Breast epithelium (tissue), 4 donors: ENCODE measurements at regions not wholly inside any gene's neighbourhood (a gene's known extent, or its start where the extent isn't known, plus 50 kb on each side); places are given as distances from the start of the nearest gene placed in this dataset.

Source experiments
- DNase-seq, 2 donors: peaks; one replicate each; pipeline ENCODE4 v3.0.0-alpha.2; 2019; ENCODE audit warnings: low spot score in 2 of 2
- H3K27ac ChIP-seq, 2 donors: fragments of 200-600 bp; sonication (generic) in 1 of 2; one replicate each; pipeline ENCODE4 v1.5.1; 2016 to 2019; ENCODE audit warnings: mild to moderate bottlenecking in 1 of 2
- H3K27me3 ChIP-seq, 2 donors: fragments of 200-600 bp; sonication (generic) in 1 of 2; one replicate each; pipeline versions ENCODE4 v1.5.1 to v1.6.0; 2017 to 2019; ENCODE audit warnings: control low read depth in 1 of 2, mild to moderate bottlenecking in 1 of 2
- H3K36me3 ChIP-seq: fragments of 200-600 bp; one replicate; pipeline ENCODE4 v1.5.1; 2019
- H3K4me1 ChIP-seq, 2 donors: fragments of 200-600 bp; sonication (generic); one replicate each; pipeline ENCODE4 v1.5.1; 2016 to 2019; ENCODE audit warnings: control low read depth in 1 of 2
- H3K4me3 ChIP-seq, 3 donors: fragments of 200-600 bp; sonication (generic); 1 replicate in 2 of 3; 2 replicates in 1 of 3; pipeline ENCODE4 v1.5.1; 2016 to 2019; ENCODE audit warnings: mild to moderate bottlenecking in 3 of 3, moderate library complexity in 2 of 3
- H3K9me3 ChIP-seq, 2 donors: fragments of 200-600 bp; sonication (generic) in 1 of 2; one replicate each; pipeline ENCODE4 v1.5.1; 2016 to 2019; ENCODE audit warnings: control low read depth in 1 of 2
- POLR2A ChIP-seq: fragments of 450-650 bp; IDR thresholded peaks from one replicate; pipeline ENCODE4 v1.6.1; 2016; ENCODE audit warnings: antibody characterized with exemption, mild to moderate bottlenecking, moderate library complexity
- POLR2AphosphoS5 ChIP-seq, 3 donors: sonication (generic); formaldehyde crosslinking; IDR thresholded peaks; one replicate each; pipeline ENCODE4 v1.6.1; 2017; ENCODE audit warnings: antibody characterized with exemption in 3 of 3
- intact Hi-C: fragments of 100-400 bp; cut with DNase I; formaldehyde crosslinking; loops from one replicate; pipeline ENCODE4 v1.15.1; 2023; ENCODE audit warnings: low total_unique reads
- TF ChIP-seq, protein P1 (sequence below), 3 donors: fragments of 450-650 bp; IDR thresholded peaks; one replicate each; pipeline ENCODE4 v1.5.1; 2016 to 2017; ENCODE audit warnings: antibody characterized with exemption in 3 of 3, mild to moderate bottlenecking in 3 of 3, moderate library complexity in 3 of 3

DNA sequence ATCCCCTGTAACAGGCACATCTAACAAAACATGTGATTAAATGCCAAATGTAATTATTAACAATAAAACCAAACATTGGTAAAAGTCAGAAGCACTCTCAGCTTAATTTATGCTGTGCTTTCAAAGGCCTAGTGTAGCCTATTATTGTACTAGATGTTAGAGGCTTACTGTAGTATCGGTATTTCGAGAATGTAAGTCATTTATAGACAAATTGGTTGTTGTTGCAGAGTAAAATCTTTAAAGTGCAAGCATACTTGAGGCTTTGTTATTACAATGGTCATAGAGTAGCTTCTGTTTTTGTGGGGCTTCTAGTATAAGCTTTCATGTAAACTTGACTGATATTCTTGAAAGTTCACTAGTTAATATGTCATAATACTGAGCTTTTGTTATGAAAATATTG lies 965.8 kb downstream of the PLA2G4A start:
- H3K27me3 ChIP-seq = no peaks in the 10 kb centered on the region
- no peak overlapping the region for H3K27ac ChIP-seq
- intact Hi-C loops = no loop called here
- TF ChIP-seq POLR2A = no peak
- TF ChIP-seq, protein P1, sequence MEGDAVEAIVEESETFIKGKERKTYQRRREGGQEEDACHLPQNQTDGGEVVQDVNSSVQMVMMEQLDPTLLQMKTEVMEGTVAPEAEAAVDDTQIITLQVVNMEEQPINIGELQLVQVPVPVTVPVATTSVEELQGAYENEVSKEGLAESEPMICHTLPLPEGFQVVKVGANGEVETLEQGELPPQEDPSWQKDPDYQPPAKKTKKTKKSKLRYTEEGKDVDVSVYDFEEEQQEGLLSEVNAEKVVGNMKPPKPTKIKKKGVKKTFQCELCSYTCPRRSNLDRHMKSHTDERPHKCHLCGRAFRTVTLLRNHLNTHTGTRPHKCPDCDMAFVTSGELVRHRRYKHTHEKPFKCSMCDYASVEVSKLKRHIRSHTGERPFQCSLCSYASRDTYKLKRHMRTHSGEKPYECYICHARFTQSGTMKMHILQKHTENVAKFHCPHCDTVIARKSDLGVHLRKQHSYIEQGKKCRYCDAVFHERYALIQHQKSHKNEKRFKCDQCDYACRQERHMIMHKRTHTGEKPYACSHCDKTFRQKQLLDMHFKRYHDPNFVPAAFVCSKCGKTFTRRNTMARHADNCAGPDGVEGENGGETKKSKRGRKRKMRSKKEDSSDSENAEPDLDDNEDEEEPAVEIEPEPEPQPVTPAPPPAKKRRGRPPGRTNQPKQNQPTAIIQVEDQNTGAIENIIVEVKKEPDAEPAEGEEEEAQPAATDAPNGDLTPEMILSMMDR (IDR thresholded peaks at IDR 0.05) = no peak
- no peak for TF ChIP-seq POLR2AphosphoS5 (IDR thresholded peaks at IDR 0.05)
- no peaks in the 10 kb centered on the region for H3K9me3 ChIP-seq
- no peaks in the 10 kb centered on the region for H3K36me3 ChIP-seq
- no peak overlapping the region for H3K4me3 ChIP-seq
- DNase-seq = no peak
- no peaks in the 10 kb centered on the region for H3K4me1 ChIP-seq

DNA sequence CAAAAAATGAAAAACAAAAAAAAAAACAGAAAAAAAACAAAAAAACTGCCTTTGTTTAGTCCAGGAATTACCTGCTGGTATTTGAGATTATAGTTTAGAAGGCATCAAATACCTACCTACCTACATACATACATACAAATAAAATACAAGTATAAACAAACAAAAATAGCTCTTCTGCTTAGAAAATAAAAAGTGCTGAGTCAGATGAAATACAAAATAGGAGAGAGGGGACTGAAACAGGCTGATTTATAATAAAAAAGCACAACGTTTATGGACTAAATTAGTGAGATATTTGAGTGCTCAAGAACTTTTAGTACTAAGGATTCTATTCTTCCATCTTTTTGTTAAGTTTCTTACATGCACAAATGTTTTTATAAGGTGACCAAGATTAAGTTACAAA lies 980.8 kb downstream of the PLA2G4A start:
- TF ChIP-seq POLR2AphosphoS5 (IDR thresholded peaks at IDR 0.05) = no peak
- TF ChIP-seq, protein P1 (IDR thresholded peaks at IDR 0.05) = no peak
- no peak for TF ChIP-seq POLR2A
- Histone ChIP-seq H3K4me1 (no peaks in the 10 kb centered on the region), H3K36me3 (no peaks in the 10 kb centered on the region), H3K9me3 (no peaks in the 10 kb centered on the region), H3K4me3 (no peak overlapping the region), H3K27ac (no peak overlapping the region), H3K27me3 (no peaks in the 10 kb centered on the region)
- DNase-seq = no peak
- intact Hi-C loops = no loop called here

DNA sequence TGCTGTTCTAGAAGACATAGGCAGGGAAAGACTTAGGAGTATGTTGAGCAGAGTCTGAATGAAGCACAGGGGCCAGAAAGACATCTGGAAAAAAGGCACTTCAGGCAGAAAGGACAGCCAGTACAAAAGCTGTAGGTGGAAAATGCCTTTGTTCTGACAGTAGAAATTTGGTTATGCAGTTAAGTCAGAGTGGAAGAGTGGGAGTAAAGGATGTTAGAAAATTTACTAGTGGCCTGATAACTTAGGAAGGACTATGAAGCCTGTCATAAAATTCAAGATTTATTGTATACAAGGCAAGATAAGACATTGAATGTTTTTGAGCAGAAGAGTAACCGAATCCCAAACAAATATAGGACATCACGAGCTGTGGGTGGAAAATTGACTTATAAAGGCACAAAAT lies 987.9 kb downstream of the PLA2G4A start:
- no peak overlapping the region for H3K27ac ChIP-seq
- TF ChIP-seq, protein P1 (IDR thresholded peaks at IDR 0.05) = no peak
- no peak for TF ChIP-seq POLR2A
- no peak for TF ChIP-seq POLR2AphosphoS5 (IDR thresholded peaks at IDR 0.05)
- H3K9me3 ChIP-seq = no peaks in the 10 kb centered on the region
- H3K4me3 ChIP-seq = no peak overlapping the region
- intact Hi-C loops = no loop called here
- no peak for DNase-seq
- no peaks in the 10 kb centered on the region for H3K27me3 ChIP-seq
- H3K4me1 ChIP-seq = no peaks in the 10 kb centered on the region
- H3K36me3 ChIP-seq = no peaks in the 10 kb centered on the region

DNA sequence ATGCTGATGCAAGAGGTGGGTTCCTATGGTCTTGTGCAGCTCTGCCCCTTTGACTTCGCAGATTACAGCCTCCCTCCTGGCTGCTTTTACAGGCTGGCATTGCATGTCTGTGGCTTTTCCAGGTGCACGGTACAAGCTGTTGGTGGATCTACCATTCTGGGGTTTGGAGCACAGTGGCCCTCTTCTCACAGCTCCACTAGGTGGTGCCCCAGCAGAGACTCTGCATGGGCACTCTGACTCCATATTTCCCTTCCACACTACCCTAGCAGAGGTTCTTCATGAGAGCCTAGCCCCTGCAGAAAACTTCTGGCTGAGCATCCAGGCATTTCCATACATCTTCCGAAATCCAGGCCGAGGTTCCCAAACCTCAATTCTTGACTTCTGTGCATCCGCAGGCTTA lies 989.0 kb downstream of the PLA2G4A start:
- Histone ChIP-seq H3K27ac (no peak overlapping the region), H3K4me1 (no peaks in the 10 kb centered on the region), H3K4me3 (no peak overlapping the region), H3K9me3 (peaks cover 0 to 7% of the 10 kb centered on the region in 2 donors), H3K36me3 (no peaks in the 10 kb centered on the region), H3K27me3 (no peaks in the 10 kb centered on the region)
- intact Hi-C loops = no loop called here
- no peak for DNase-seq
- TF ChIP-seq POLR2A (no peak), POLR2AphosphoS5 (IDR thresholded peaks at IDR 0.05) (no peak)
- TF ChIP-seq, protein P1 (IDR thresholded peaks at IDR 0.05) = no peak

DNA sequence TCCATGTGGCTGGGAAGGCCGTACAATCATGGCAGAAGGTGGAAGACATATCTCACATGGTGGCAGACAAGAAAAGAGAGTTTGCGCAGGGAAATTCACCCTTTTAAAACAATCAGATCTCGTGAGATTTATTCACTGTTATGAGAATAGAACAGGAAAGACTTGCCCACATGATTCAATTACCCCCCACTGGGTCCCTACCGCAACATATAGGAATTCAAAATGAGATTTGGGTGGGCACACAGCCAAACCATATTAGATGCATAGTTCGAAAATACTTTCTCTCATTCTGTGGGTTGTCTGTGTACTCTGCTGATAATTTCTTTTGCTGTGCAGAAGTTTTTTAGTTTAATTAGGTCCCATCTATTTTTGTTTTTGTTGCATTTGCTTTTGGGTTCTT lies 990.3 kb downstream of the PLA2G4A start:
- TF ChIP-seq, protein P1 (IDR thresholded peaks at IDR 0.05) = no peak
- no peak for TF ChIP-seq POLR2AphosphoS5 (IDR thresholded peaks at IDR 0.05)
- no peak for TF ChIP-seq POLR2A
- peaks cover 0 to 10% of the 10 kb centered on the region in 2 donors for H3K9me3 ChIP-seq
- DNase-seq = no peak
- intact Hi-C loops = no loop called here
- no peaks in the 10 kb centered on the region for H3K27me3 ChIP-seq
- H3K4me1 ChIP-seq = no peaks in the 10 kb centered on the region
- no peak overlapping the region for H3K27ac ChIP-seq
- H3K4me3 ChIP-seq = no peak overlapping the region
- no peaks in the 10 kb centered on the region for H3K36me3 ChIP-seq
